ENCODE measurements at regions not wholly inside any gene's neighbourhood (a gene's known extent, or its start where the extent isn't known, plus 50 kb on each side); places are given as distances from the start of the nearest gene placed in this dataset.

GRCh38 chr2:83747141-83747540, 711.9 kb downstream of the SUCLG1 start:
- DNase-seq, result no peak

GRCh38 chr2:83744855-83745254, 714.2 kb downstream of the SUCLG1 start:
- DNase-seq, result no peak

GRCh38 chr2:83742117-83742782, 716.8 kb downstream of the SUCLG1 start:
- DNase-seq, result no peak

- DNase-seq, result no peak
These were observed 728.9 kb downstream of the SUCLG1 start for GRCh38 chr2:83730223-83730622.

- DNase-seq, result no peak
These were observed 733.3 kb downstream of the SUCLG1 start for GRCh38 chr2:83725735-83726134.

GRCh38 chr2:83705146-83705545, 753.9 kb downstream of the SUCLG1 start:
- DNase-seq, result no peak

- DNase-seq, result no peak
These were observed 755.5 kb downstream of the SUCLG1 start for GRCh38 chr2:83703598-83703997.

GRCh38 chr2:83696838-83697237, 762.2 kb downstream of the SUCLG1 start:
- DNase-seq, result no peak

- no peak for DNase-seq
These were observed 763.5 kb downstream of the SUCLG1 start for GRCh38 chr2:83695530-83695929.

GRCh38 chr2:83695037-83695436, 764.0 kb downstream of the SUCLG1 start:
- no peak for DNase-seq

- DNase-seq, result no peak
These were observed 769.7 kb downstream of the SUCLG1 start for GRCh38 chr2:83689402-83689801.

GRCh38 chr2:83686863-83687262, 772.2 kb downstream of the SUCLG1 start:
- no peak for DNase-seq

GRCh38 chr2:83674050-83674449, 785.0 kb downstream of the SUCLG1 start:
- no peak for DNase-seq

- no peak for DNase-seq
These were observed 793.2 kb downstream of the SUCLG1 start for GRCh38 chr2:83665894-83666293.

- no peak for DNase-seq
These were observed 793.9 kb downstream of the SUCLG1 start for GRCh38 chr2:83665154-83665553.

- DNase-seq, result no peak
These were observed 797.4 kb downstream of the SUCLG1 start for GRCh38 chr2:83661711-83662110.

- DNase-seq, result no peak
These were observed 804.9 kb downstream of the SUCLG1 start for GRCh38 chr2:83654091-83654611.

- DNase-seq, result no peak
These were observed 808.2 kb downstream of the SUCLG1 start for GRCh38 chr2:83650898-83651297.

GRCh38 chr2:83650161-83650560, 808.9 kb downstream of the SUCLG1 start:
- no peak for DNase-seq

GRCh38 chr2:83640506-83640905, 818.6 kb downstream of the SUCLG1 start:
- no peak for DNase-seq

GRCh38 chr2:83633423-83633822, 825.7 kb downstream of the SUCLG1 start:
- no peak for DNase-seq

GRCh38 chr2:83630351-83630750, 828.7 kb downstream of the SUCLG1 start:
- DNase-seq, result no peak

GRCh38 chr2:83615511-83615910, 843.6 kb downstream of the SUCLG1 start:
- DNase-seq, result no peak

- no peak for DNase-seq
These were observed 845.9 kb downstream of the SUCLG1 start for GRCh38 chr2:83613178-83613577.

- DNase-seq, result no peak
These were observed 856.3 kb downstream of the SUCLG1 start for GRCh38 chr2:83602753-83603152.

All from activated T-cell treated with anti-CD3 and anti-CD28 coated beads for 4 hours (primary cell).